Activated CD8-positive, alpha-beta memory T cell treated with anti-CD3 and anti-CD28 coated beads for 48 hours (primary cell): ENCODE measurements at regions not wholly inside any gene's neighbourhood (a gene's known extent, or its start where the extent isn't known, plus 50 kb on each side); places are given as distances from the start of the nearest gene placed in this dataset.
"Not testable (repeated sequence)": the region's sequence is repeated elsewhere in the genome, so short reads cannot be mapped to it uniquely, and the experiment has no call there.

Source experiments
- DNase-seq, 3 experiments: peaks; one replicate each; pipeline ENCODE4 v3.0.0-alpha.2; 2020; ENCODE audit warnings: low read depth in 2 of 3, low spot score in 2 of 3

GRCh38 chr2:215863687-215864086 lies 149.7 kb downstream of the MREG start:
- DNase-seq, result no peak

- no peak for DNase-seq
These were observed 151.0 kb downstream of the MREG start for GRCh38 chr2:215862351-215862771.

- DNase-seq, result no peak
These were observed 151.6 kb downstream of the MREG start for GRCh38 chr2:215861607-215862350.

GRCh38 chr2:215856080-215856479 lies 157.3 kb downstream of the MREG start:
- DNase-seq, result no peak

GRCh38 chr2:215855308-215855707 lies 158.0 kb downstream of the MREG start:
- not testable (repeated sequence) for DNase-seq

- no peak for DNase-seq
These were observed 159.3 kb downstream of the MREG start for GRCh38 chr2:215854008-215854407.

- no peak for DNase-seq
These were observed 161.7 kb downstream of the MREG start for GRCh38 chr2:215851696-215852095.

- DNase-seq, result no peak
These were observed 162.3 kb downstream of the MREG start for GRCh38 chr2:215851082-215851481.

GRCh38 chr2:215850380-215850779 lies 163.0 kb downstream of the MREG start:
- DNase-seq, result no peak

GRCh38 chr2:215849771-215850170 lies 163.6 kb downstream of the MREG start:
- no peak for DNase-seq

- DNase-seq, result no peak
These were observed 164.7 kb downstream of the MREG start for GRCh38 chr2:215848698-215849097.

GRCh38 chr2:215848146-215848545 lies 165.2 kb downstream of the MREG start:
- DNase-seq, result no peak

- DNase-seq, result no peak
These were observed 165.6 kb downstream of the MREG start for GRCh38 chr2:215847718-215848117.

GRCh38 chr2:215847056-215847455 lies 166.3 kb downstream of the MREG start:
- no peak for DNase-seq

GRCh38 chr2:215845839-215846586 lies 167.3 kb downstream of the MREG start:
- no peak for DNase-seq

- DNase-seq, result no peak
These were observed 169.8 kb downstream of the MREG start for GRCh38 chr2:215843579-215843978.

- DNase-seq, result no peak
These were observed 172.1 kb downstream of the MREG start for GRCh38 chr2:215841175-215841816.

- DNase-seq, result no peak
These were observed 173.5 kb downstream of the MREG start for GRCh38 chr2:215839816-215840215.

- no peak for DNase-seq
These were observed 174.0 kb downstream of the MREG start for GRCh38 chr2:215839309-215839708.

GRCh38 chr2:215836881-215837280 lies 176.5 kb downstream of the MREG start:
- DNase-seq, result no peak

- no peak for DNase-seq
These were observed 177.7 kb downstream of the MREG start for GRCh38 chr2:215835657-215836056.

GRCh38 chr2:215835231-215835630 lies 178.1 kb downstream of the MREG start:
- DNase-seq, result no peak
